ENCODE measurements at regions not wholly inside any gene's neighbourhood (a gene's known extent, or its start where the extent isn't known, plus 50 kb on each side); places are given as distances from the start of the nearest gene placed in this dataset.
"Not testable (repeated sequence)": the region's sequence is repeated elsewhere in the genome, so short reads cannot be mapped to it uniquely, and the experiment has no call there.

DNA sequence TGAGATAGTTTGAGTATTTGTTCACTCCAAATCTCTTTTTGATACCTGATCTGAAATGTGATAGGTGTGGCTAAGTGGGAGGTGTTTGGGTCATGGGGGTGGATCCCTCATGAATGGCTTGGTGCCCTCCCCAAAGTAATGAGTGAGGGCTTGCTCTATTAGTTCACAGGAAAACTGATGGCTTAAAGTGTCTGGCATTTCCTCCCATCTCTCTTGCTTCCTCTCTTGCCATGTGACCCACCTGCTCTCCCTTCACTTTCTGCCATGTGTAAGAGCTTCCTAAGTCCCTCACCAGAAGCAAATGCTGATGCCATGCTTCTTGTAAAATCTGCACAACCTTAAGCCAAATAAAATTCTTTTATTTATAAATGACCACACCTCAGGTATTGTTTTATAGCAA is 61.1 kb downstream of the MAD2L1 start:
- no peak for DNase-seq (ENCODE audit: low spot score)

GRCh38 chr4:120005076-120005475 is 61.6 kb downstream of the MAD2L1 start:
- DNase-seq (ENCODE audit: low spot score) = no peak

- DNase-seq (ENCODE audit: low spot score) = no peak
Measured at GRCh38 chr4:120004054-120004453, 62.6 kb downstream of the MAD2L1 start.

DNA sequence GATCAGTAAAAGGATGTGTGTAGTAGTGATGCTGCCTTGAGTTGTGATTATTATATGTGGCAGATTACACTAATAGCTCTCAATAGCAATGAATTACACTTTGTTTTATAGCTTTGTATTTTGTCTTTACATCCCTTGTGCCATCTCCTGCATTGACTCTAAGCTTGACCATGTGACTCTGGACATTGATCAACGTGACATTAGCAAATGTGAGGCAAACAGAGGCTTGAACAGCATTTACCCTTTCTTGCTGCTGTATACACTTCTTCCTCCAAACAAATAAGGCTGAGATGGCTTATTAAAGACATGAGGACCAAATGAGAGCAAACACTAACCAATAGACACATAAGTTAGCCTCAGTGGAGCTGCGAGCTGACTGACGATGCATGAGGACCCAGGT is 63.5 kb downstream of the MAD2L1 start:
- DNase-seq (ENCODE audit: low spot score) = no peak

DNA sequence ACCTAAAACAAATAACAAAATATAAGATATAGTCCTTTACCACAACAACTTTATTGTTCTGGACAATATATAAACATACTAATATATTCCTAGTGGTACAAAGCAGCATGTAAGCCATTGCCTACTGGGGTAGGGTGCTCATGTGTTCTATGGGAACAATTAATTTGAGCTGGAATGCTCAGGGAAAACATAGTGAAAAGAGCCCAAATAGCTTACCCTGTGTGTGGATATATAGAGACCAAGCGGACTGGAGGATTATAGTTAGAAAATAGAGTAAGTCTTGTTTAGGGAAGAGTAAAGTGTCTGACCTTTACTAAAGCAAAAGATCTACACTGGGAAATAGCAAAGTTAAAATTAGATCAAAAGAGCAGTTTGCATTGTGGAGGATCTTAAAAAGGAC is 64.8 kb downstream of the MAD2L1 start:
- no peak for DNase-seq (ENCODE audit: low spot score)

DNA sequence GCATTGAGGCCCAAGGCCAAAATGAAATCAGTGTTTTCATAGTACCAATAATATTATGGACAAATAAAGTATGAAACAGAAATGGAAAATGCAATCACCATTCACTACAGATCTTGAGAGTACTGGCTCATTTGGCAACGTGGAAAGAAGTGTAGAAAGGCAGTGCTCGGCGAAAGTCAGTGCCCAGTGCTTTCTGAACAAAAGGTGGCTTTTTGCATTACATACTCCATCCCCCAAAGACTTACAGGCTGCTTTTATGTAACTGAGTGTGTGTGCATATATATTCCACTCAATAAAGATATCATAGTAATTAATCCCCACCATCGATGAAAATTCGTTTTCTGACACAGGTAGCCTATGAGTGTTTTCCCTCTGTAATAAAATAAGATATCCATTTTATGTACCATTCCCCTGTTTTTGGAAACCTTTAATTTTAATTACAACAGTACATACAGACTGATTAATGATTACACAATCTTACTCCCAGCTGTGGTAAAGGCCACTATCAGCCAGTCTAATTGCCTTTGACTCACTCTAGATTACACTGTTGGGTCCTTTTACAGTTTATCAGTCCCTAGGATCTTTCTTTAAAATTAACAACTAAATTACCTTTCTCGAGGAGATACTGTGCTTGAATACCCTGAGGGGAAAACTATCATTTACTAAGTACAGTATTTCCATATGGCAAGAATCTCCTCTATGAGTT is 65.9 kb downstream of the MAD2L1 start:
- DNase-seq (ENCODE audit: low spot score) = no peak

DNA sequence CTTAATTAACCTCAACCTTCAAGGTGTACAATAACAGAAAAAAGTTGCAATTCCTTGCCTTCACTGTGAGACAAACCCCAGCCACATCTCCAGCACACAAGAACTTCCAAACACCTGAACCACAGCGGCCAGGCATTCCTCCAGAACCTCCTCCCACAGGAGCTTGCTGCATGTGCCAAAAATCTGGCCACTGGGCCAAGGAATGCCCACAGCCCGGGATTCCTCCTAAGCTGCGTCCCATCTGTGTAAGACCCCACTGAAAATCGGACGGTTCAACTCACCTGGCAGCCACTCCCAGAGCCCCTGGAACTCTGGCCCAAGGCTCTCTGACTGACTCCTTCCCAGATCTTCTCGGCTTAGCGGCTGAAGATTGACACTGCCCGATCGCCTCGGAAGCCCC is 70.6 kb downstream of the MAD2L1 start:
- not testable (repeated sequence) for DNase-seq (ENCODE audit: low spot score)

- DNase-seq (ENCODE audit: low spot score) = no peak
Measured at GRCh38 chr4:119984996-119985395, 81.7 kb downstream of the MAD2L1 start.

GRCh38 chr4:119982756-119983155 is 83.9 kb downstream of the MAD2L1 start:
- DNase-seq (ENCODE audit: low spot score) = no peak

DNA sequence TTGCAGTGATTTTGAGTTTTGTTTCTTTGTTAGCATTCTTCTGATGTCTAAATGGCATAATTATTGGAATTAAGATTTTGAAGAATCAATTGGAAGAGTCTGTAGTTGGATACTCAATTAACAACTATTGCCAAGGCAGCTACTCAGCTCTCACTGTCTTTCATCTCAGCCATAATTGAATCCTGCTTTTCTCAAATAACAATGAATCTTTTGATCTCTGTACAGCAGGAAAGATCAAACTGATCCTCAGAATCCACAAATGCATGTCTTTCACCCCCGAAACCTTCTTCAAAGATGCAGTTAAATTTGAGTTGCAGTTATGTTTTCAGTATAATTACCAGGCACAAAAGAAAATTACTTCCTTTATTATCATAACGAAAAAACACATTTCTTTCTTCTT is 86.2 kb downstream of the MAD2L1 start:
- DNase-seq (ENCODE audit: low spot score) = no peak

DNA sequence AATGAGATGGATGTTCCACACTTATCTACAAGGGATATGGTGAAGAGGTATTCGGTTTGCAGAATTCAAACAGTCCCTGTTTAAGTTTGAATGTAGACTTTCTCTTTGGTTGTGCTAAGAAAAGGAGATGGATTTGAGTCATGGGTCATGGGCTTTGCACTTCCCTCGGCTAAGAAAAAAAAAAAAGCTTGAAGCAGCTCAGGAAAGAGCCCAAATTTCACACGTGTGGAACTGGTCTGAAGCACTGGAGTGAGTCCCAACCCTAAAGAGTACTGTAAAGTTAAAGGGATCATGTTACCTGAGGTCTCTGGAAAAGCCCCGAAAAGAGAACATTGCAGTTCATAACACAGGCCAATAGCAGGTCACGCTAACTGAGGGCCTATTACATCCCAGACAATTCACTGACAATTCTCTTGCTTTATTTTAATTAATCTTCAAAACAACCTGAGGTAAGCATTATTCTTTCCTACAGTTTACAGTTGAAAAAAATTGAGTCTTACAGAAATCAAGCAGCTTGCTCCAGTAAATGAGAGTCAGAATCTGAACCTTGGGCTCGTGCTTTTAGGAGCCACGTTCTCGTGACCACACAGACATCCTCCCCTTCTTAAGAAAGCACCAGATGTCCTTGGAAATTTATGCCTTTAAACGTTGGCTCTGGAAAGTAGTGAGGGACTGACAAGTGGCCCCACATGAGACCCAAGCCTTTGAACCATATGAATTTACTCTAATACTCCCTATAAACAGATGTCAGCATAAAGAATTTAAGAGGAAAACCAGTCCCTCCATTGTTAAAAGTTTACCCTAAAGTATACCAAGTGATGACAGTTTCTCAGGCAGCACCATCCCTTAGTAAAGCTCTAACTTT is 89.3 kb downstream of the MAD2L1 start:
- DNase-seq (ENCODE audit: low spot score) = no peak

GRCh38 chr4:119971431-119972084 is 95.1 kb downstream of the MAD2L1 start:
- no peak for DNase-seq (ENCODE audit: low spot score)

GRCh38 chr4:119962631-119963030 is 104.0 kb downstream of the MAD2L1 start:
- DNase-seq (ENCODE audit: low spot score) = no peak

DNA sequence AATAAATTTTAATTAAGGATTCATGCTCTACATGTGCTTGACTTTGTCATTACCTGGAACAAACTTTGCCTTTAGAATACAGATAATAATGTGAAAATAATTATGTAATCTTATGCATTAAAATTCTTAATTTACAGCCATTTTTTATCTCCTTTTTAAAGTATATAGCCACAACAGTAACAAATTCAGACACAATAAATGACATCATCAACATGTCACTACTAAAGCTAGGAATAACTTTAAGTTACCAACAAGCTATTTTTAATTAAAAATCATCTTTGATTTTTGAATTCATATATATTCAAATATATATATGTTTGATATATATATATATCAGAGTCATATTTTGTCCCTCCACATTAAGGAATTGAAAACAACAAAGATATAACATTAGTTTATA is 107.7 kb downstream of the MAD2L1 start:
- DNase-seq (ENCODE audit: low spot score) = no peak

DNA sequence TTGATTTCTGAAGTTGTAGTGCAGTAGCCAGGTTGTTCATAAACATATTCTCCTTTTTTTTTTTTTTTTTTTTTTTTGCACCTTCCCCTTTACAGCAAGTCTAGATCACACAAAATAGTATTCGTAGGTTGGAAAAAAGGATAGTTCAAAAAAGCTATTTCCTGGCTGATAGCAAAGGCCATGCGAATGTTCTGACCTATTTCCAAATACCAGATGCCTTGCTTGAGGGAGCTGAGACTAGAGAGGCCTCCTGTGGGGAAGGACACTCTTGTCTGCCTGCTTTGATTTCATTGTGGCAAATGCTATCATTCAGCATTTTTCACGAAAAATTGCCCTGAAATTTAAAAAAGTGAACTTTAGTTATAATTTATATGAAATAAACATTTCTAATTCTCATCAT is 111.4 kb downstream of the MAD2L1 start:
- no peak for DNase-seq (ENCODE audit: low spot score)

DNA sequence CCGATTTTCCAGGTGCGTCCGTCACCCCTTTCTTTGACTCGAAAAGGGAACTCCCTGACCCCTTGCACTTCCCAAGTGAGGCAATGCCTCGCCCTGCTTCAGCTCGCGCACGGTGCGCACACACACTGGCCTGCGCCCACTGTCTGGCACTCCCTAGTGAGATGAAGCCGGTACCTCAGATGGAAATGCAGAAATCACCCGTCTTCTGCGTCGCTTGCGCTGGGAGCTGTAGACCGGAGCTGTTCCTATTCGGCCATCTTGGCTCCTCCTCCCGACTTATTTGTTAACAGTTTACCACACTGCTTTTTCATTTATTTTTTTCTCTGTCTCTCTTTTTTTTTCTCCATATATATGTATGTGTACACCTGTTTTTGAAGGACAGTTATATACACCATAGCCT is 112.2 kb downstream of the MAD2L1 start:
- not testable (repeated sequence) for DNase-seq (ENCODE audit: low spot score)

- no peak for DNase-seq (ENCODE audit: low spot score)
Measured at GRCh38 chr4:119946359-119946758, 120.3 kb downstream of the MAD2L1 start.

DNA sequence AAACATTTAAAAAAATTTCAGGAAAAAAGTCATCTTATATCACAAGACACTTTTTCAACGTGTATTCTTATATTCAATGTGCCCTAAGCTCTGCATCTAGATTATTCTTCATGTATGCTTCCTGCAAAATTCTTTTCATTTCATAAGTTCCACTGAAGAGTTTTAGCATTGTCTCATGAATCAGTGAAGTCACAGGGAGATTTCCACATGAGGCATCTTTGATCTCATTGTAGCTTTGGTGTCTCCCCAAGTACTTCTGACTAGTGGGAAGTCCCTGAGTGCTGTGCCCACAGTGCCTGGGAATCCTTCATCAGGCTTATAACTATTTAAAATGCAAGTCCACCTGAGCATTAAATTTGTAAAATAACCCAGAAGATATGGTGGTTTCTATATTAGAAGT is 123.8 kb downstream of the MAD2L1 start:
- no peak for DNase-seq (ENCODE audit: low spot score)

DNA sequence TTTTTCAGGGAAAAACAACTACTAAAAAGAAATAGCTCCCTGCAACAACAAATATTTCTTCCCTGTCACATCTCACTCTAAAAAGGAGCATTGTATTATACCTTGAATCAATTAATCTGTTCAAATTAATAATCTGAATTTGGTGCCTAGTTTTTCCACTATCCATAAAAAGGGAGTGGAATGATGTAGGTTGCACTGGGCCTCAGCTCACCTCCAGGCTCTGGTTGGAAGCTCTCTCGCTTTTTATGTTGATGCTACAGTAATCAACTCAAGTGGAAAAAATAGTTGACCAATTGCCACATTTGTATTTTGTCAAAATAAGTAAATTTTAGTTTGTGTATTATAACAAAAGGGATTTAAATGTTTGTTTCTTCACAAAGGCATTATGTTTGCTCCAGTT is 126.1 kb downstream of the MAD2L1 start:
- no peak for DNase-seq (ENCODE audit: low spot score)

DNA sequence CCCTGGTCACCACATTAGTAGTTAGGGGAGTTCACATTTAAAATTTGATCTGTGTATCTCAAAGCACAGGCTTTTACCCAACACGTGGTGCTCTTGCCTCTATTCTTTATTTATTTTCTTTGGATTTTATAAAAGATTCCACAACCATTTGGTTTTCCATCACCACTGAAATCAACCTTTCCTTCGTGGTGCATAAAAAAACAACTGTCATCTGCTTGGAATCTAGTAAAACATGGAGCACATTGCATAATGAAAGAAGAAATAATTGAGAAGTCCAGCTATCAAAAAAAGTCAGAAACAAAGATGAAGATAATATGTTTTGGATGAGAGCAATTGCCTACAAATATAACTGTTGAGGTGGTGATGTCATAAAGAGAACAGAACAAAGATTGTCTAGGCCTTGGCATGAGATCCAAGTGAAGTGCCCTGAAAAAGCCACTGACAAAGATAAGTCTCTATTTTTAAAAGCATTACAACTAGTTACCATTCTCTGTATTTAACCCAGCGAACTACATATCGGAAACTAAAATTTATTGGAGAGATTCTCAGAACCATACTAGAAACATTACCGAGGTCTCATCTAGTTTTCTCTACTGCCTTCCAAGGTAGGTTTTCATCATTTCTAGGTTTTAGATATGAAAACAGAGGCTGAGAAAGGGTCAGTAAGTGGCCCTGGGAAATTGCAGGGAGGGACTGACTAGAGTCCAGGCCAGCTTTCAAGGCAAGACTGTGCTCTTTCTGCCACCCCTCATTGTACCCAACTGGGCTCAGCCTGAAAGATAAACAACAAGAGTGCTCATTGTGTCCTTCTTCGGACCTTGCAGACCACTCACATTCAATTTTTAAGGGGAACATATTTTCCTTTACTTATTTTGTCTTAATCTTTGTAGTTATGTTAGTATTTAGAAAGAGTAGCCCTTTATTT is 127.3 kb downstream of the MAD2L1 start:
- no peak for DNase-seq (ENCODE audit: low spot score)

- no peak for DNase-seq (ENCODE audit: low spot score)
Measured at GRCh38 chr4:119937746-119938145, 128.9 kb downstream of the MAD2L1 start.

GRCh38 chr4:119933606-119934005 is 133.0 kb downstream of the MAD2L1 start:
- no peak for DNase-seq (ENCODE audit: low spot score)
